ENCODE measurements at regions not wholly inside any gene's neighbourhood (a gene's known extent, or its start where the extent isn't known, plus 50 kb on each side); places are given as distances from the start of the nearest gene placed in this dataset.

GRCh38 chr16:79725051-79725450, 124.5 kb upstream of the MAF start:
- Histone ChIP-seq H3K9me3 (no peaks in the 10 kb centered on the region), H3K4me1 (peaks cover 0 to 28% (median 18%) of the 10 kb centered on the region in 4 donors), H3K36me3 (no peaks in the 10 kb centered on the region), H3K4me3 (no peak overlapping the region), H3K27ac (no peak overlapping the region), H3K27me3 (no peaks in the 10 kb centered on the region)
- TF ChIP-seq, protein P1, sequence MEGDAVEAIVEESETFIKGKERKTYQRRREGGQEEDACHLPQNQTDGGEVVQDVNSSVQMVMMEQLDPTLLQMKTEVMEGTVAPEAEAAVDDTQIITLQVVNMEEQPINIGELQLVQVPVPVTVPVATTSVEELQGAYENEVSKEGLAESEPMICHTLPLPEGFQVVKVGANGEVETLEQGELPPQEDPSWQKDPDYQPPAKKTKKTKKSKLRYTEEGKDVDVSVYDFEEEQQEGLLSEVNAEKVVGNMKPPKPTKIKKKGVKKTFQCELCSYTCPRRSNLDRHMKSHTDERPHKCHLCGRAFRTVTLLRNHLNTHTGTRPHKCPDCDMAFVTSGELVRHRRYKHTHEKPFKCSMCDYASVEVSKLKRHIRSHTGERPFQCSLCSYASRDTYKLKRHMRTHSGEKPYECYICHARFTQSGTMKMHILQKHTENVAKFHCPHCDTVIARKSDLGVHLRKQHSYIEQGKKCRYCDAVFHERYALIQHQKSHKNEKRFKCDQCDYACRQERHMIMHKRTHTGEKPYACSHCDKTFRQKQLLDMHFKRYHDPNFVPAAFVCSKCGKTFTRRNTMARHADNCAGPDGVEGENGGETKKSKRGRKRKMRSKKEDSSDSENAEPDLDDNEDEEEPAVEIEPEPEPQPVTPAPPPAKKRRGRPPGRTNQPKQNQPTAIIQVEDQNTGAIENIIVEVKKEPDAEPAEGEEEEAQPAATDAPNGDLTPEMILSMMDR (IDR thresholded peaks at IDR 0.05) = no peak
- DNase-seq = no peak
- intact Hi-C loops (cut with DNase I; ENCODE audit: low total_unique reads) = no loop called here

GRCh38 chr16:79723583-79724168, 123.1 kb upstream of the MAF start:
- DNase-seq = no peak
- Histone ChIP-seq H3K9me3 (no peaks in the 10 kb centered on the region), H3K36me3 (no peaks in the 10 kb centered on the region), H3K4me3 (no peak overlapping the region), H3K27me3 (no peaks in the 10 kb centered on the region), H3K4me1 (peaks cover 0 to 30% (median 18%) of the 10 kb centered on the region in 4 donors), H3K27ac (no peak overlapping the region)
- TF ChIP-seq, protein P1 (IDR thresholded peaks at IDR 0.05) = no peak
- intact Hi-C loops (cut with DNase I; ENCODE audit: low total_unique reads) = no loop called here

DNA sequence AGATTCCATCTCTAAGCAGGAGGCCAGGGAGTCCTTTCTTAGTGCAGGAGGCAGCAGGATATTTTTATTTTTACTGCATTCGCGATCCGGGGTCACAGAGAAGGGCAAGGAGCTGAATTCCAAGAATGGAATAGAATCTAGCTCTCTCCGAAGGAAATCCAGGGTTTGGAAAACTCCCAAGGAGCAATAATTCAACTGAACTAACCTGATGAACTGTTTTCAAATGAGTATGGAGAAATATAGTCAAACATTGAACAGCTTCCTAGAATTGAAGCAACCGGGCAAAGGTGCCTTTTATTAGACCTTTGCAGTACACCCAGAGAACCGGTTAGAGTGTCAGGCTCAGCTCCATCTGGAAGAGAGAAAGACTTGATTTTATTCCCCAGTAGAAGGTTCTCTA, 120.7 kb upstream of the MAF start:
- H3K27me3 ChIP-seq = no peaks in the 10 kb centered on the region
- no peaks in the 10 kb centered on the region for H3K36me3 ChIP-seq
- TF ChIP-seq, protein P1 (IDR thresholded peaks at IDR 0.05) = no peak
- H3K27ac ChIP-seq = peak overlapping the region; percentile 59 to 68
- H3K4me3 ChIP-seq = no peak overlapping the region
- H3K9me3 ChIP-seq = no peaks in the 10 kb centered on the region
- intact Hi-C loops (cut with DNase I; ENCODE audit: low total_unique reads) = no loop called here
- H3K4me1 ChIP-seq = peaks cover 5 to 54% (median 34%) of the 10 kb centered on the region in 4 donors
- DNase-seq = no peak

- TF ChIP-seq, protein P1 (IDR thresholded peaks at IDR 0.05) = no peak
- no peak for DNase-seq
- Histone ChIP-seq H3K27me3 (no peaks in the 10 kb centered on the region), H3K4me1 (peaks cover 5 to 82% (median 59%) of the 10 kb centered on the region in 4 donors), H3K27ac (peak overlapping the region; percentile 70 to 83), H3K9me3 (no peaks in the 10 kb centered on the region), H3K4me3 (no peak overlapping the region), H3K36me3 (no peaks in the 10 kb centered on the region)
- intact Hi-C loops (cut with DNase I; ENCODE audit: low total_unique reads) = no loop called here
Observed at GRCh38 chr16:79717333-79718137, 117.0 kb upstream of the MAF start.

GRCh38 chr16:79716645-79717332, 116.3 kb upstream of the MAF start:
- peaks cover 5 to 78% (median 53%) of the 10 kb centered on the region in 4 donors for H3K4me1 ChIP-seq
- no peak overlapping the region for H3K4me3 ChIP-seq
- intact Hi-C loops (cut with DNase I; ENCODE audit: low total_unique reads) = no loop called here
- DNase-seq = no peak
- no peaks in the 10 kb centered on the region for H3K36me3 ChIP-seq
- H3K27me3 ChIP-seq = no peaks in the 10 kb centered on the region
- no peaks in the 10 kb centered on the region for H3K9me3 ChIP-seq
- TF ChIP-seq, protein P1 (IDR thresholded peaks at IDR 0.05) = no peak
- peak overlapping the region; percentile 70 to 83 for H3K27ac ChIP-seq
